ENCODE measurements at regions not wholly inside any gene's neighbourhood (a gene's known extent, or its start where the extent isn't known, plus 50 kb on each side); places are given as distances from the start of the nearest gene placed in this dataset.

- no peak for TF ChIP-seq CTCF (IDR thresholded peaks at IDR 0.05; ENCODE audit: insufficient read depth, low read depth, low read length)
- no peak for TF ChIP-seq EZH2 (IDR thresholded peaks at IDR 0.05; ENCODE audit: insufficient read depth, low read length)
Observed at GRCh38 chr6:14664112-14664601, 546.6 kb downstream of the CD83 start.
